Stimulated activated CD8-positive, alpha-beta memory T cell treated with anti-CD3 and anti-CD28 coated beads, Interleukin-15, amount 100 ng/mL, for 1 hour (primary cell): ENCODE measurements at regions not wholly inside any gene's neighbourhood (a gene's known extent, or its start where the extent isn't known, plus 50 kb on each side); places are given as distances from the start of the nearest gene placed in this dataset.

Source experiments
- DNase-seq: peaks from one replicate; pipeline ENCODE4 v3.0.0-alpha.2; 2020; ENCODE audit warnings: low read depth

- DNase-seq, result no peak
Measured at GRCh38 chr13:104750377-104750776, 1684.2 kb upstream of the SLC10A2 start.

GRCh38 chr13:104740641-104741222 lies 1674.5 kb upstream of the SLC10A2 start:
- DNase-seq, result no peak

- DNase-seq, result no peak
Measured at GRCh38 chr13:104737713-104738112, 1671.5 kb upstream of the SLC10A2 start.

- no peak for DNase-seq
Measured at GRCh38 chr13:104733427-104733826, 1667.2 kb upstream of the SLC10A2 start.

GRCh38 chr13:104715111-104715510 lies 1648.9 kb upstream of the SLC10A2 start:
- no peak for DNase-seq

GRCh38 chr13:104705031-104705750 lies 1639.0 kb upstream of the SLC10A2 start:
- DNase-seq, result no peak

- no peak for DNase-seq
Measured at GRCh38 chr13:104701591-104701990, 1635.4 kb upstream of the SLC10A2 start.

GRCh38 chr13:104694397-104694796 lies 1628.2 kb upstream of the SLC10A2 start:
- no peak for DNase-seq

- no peak for DNase-seq
Measured at GRCh38 chr13:104693126-104693525, 1626.9 kb upstream of the SLC10A2 start.

GRCh38 chr13:104691767-104692467 lies 1625.7 kb upstream of the SLC10A2 start:
- DNase-seq, result no peak

GRCh38 chr13:104686484-104686883 lies 1620.3 kb upstream of the SLC10A2 start:
- no peak for DNase-seq

GRCh38 chr13:104683789-104684188 lies 1617.6 kb upstream of the SLC10A2 start:
- DNase-seq, result no peak

- no peak for DNase-seq
Measured at GRCh38 chr13:104678161-104678560, 1611.9 kb upstream of the SLC10A2 start.

GRCh38 chr13:104671901-104672300 lies 1605.7 kb upstream of the SLC10A2 start:
- DNase-seq, result no peak

- no peak for DNase-seq
Measured at GRCh38 chr13:104657196-104657595, 1591.0 kb upstream of the SLC10A2 start.

GRCh38 chr13:104650431-104650830 lies 1584.2 kb upstream of the SLC10A2 start:
- DNase-seq, result no peak

GRCh38 chr13:104648291-104648690 lies 1582.1 kb upstream of the SLC10A2 start:
- DNase-seq, result no peak

- no peak for DNase-seq
Measured at GRCh38 chr13:104645786-104646185, 1579.6 kb upstream of the SLC10A2 start.

- no peak for DNase-seq
Measured at GRCh38 chr13:104641309-104641708, 1575.1 kb upstream of the SLC10A2 start.

GRCh38 chr13:104635879-104636278 lies 1569.7 kb upstream of the SLC10A2 start:
- DNase-seq, result no peak

GRCh38 chr13:104634016-104634415 lies 1567.8 kb upstream of the SLC10A2 start:
- DNase-seq, result no peak

GRCh38 chr13:104632736-104633135 lies 1566.5 kb upstream of the SLC10A2 start:
- DNase-seq, result no peak

GRCh38 chr13:104625201-104625600 lies 1559.0 kb upstream of the SLC10A2 start:
- no peak for DNase-seq
